Neuronal stem cell (in vitro differentiated cells): ENCODE measurements at regions not wholly inside any gene's neighbourhood (a gene's known extent, or its start where the extent isn't known, plus 50 kb on each side); places are given as distances from the start of the nearest gene placed in this dataset.

ENCODE experiments used
- DNase-seq: peaks from one replicate; pipeline ENCODE4 v3.0.0-alpha.2; 2013; ENCODE audit warnings: low spot score
- H2AFZ ChIP-seq: one replicate; pipeline ENCODE4 v1.6.1; 2013; ENCODE audit warnings: mild to moderate bottlenecking, low read length, inconsistent platforms
- H2AK5ac ChIP-seq: 2 replicates; pipeline ENCODE4 v1.6.1; 2013; ENCODE audit warnings: low read depth, mild to moderate bottlenecking, inconsistent platforms, low read length, moderate library complexity, mixed read lengths
- H2BK120ac ChIP-seq: 2 replicates; pipeline ENCODE4 v1.6.1; 2013; ENCODE audit warnings: low read depth, mild to moderate bottlenecking, inconsistent platforms, low read length, moderate library complexity, mixed read lengths
- H2BK12ac ChIP-seq: one replicate; pipeline ENCODE4 v1.6.1; 2013; ENCODE audit warnings: low read length, inconsistent platforms
- H2BK15ac ChIP-seq: 2 replicates; pipeline ENCODE4 v1.6.1; 2013; ENCODE audit warnings: mild to moderate bottlenecking, low read length, inconsistent platforms, mixed read lengths
- H2BK5ac ChIP-seq: one replicate; pipeline ENCODE4 v1.6.1; 2013; ENCODE audit warnings: inconsistent platforms, mild to moderate bottlenecking, low read length, moderate library complexity
- H3K14ac ChIP-seq: one replicate; pipeline ENCODE4 v1.6.1; 2013; ENCODE audit warnings: low read length, inconsistent platforms
- H3K18ac ChIP-seq: 2 replicates; pipeline ENCODE4 v1.6.1; 2013; ENCODE audit warnings: low read length, inconsistent platforms
- H3K23ac ChIP-seq: 2 replicates; pipeline ENCODE4 v1.6.1; 2013; ENCODE audit warnings: low read depth, mild to moderate bottlenecking, mixed read lengths, low read length, inconsistent platforms; ENCODE audit not compliant: poor library complexity
- H3K27ac ChIP-seq: replicated peaks from 3 replicates; pipeline ENCODE4 v1.5.1; 2013; ENCODE audit warnings: low read length, inconsistent platforms
- H3K27me3 ChIP-seq, 3 experiments: 2 replicates each; pipeline ENCODE4 v1.6.1; 2013; ENCODE audit warnings: low read length in 3 of 3, mild to moderate bottlenecking in 2 of 3, inconsistent platforms in 1 of 3, low read depth in 1 of 3, mixed read lengths in 1 of 3, moderate library complexity in 1 of 3; ENCODE audit not compliant: control insufficient read depth in 3 of 3, insufficient read depth in 3 of 3
- H3K36me3 ChIP-seq, 2 donors: replicated peaks in 1 of 2; 2 replicates each; pipeline ENCODE4 v1.6.1; 2013; ENCODE audit warnings: low read length in 2 of 2; ENCODE audit not compliant: control insufficient read depth in 2 of 2, insufficient read depth in 2 of 2
- H3K4ac ChIP-seq: 2 replicates; pipeline ENCODE4 v1.6.1; 2013; ENCODE audit warnings: inconsistent platforms, mild to moderate bottlenecking, low read length, moderate library complexity
- H3K4me1 ChIP-seq, 2 donors: 1 replicate in 1 of 2; 2 replicates in 1 of 2; pipeline ENCODE4 v1.6.1; 2013; ENCODE audit warnings: low read length in 2 of 2, low read depth in 1 of 2; ENCODE audit not compliant: control insufficient read depth in 2 of 2, insufficient read depth in 1 of 2
- H3K4me2 ChIP-seq: one replicate; pipeline ENCODE4 v1.6.1; 2013; ENCODE audit warnings: mild to moderate bottlenecking, low read length, inconsistent platforms; ENCODE audit not compliant: insufficient read depth, poor library complexity, severe bottlenecking
- H3K4me3 ChIP-seq, 2 donors: 2 replicates each; pipeline ENCODE4 v1.5.1; 2013; ENCODE audit warnings: low read length in 2 of 2, mild to moderate bottlenecking in 2 of 2, inconsistent platforms in 1 of 2, moderate library complexity in 1 of 2
- H3K79me1 ChIP-seq: one replicate; pipeline ENCODE4 v1.6.1; 2013; ENCODE audit warnings: low read depth, mild to moderate bottlenecking, inconsistent platforms, low read length, moderate library complexity
- H3K9ac ChIP-seq: one replicate; pipeline ENCODE4 v1.6.1; 2013; ENCODE audit warnings: mild to moderate bottlenecking, low read depth, low read length, inconsistent platforms; ENCODE audit not compliant: poor library complexity
- H3K9me3 ChIP-seq, 2 donors: replicated peaks in 1 of 2; 2 replicates each; pipeline versions ENCODE3 to v1.6.1; 2013; ENCODE audit warnings: low read length in 2 of 2, mild to moderate bottlenecking in 2 of 2, inconsistent platforms in 1 of 2, low read depth in 1 of 2, mixed read lengths in 1 of 2, moderate library complexity in 1 of 2; ENCODE audit not compliant: control insufficient read depth in 2 of 2, insufficient read depth in 1 of 2
- H4K8ac ChIP-seq: one replicate; pipeline ENCODE4 v1.6.1; 2013; ENCODE audit warnings: low read depth, mild to moderate bottlenecking, inconsistent platforms, low read length, moderate library complexity
- H4K91ac ChIP-seq: one replicate; pipeline ENCODE4 v1.6.1; 2013; ENCODE audit warnings: low read length, low read depth, mild to moderate bottlenecking, inconsistent platforms; ENCODE audit not compliant: poor library complexity
- WGBS, 2 donors: extraction: QIAGEN DNeasy Blood & Tissue Kit; methylation state at CpG; one replicate each; pipeline ENCODE4 v1.1.7; 2013; ENCODE audit warnings: missing lambda C conversion rate in 2 of 2, mixed read lengths in 1 of 2; ENCODE audit not compliant: insufficient read length in 2 of 2, insufficient replicate concordance in 1 of 2; ENCODE audit errors: extremely low coverage in 2 of 2; 5-methylcytosine and 5-hydroxymethylcytosine counted together

DNA sequence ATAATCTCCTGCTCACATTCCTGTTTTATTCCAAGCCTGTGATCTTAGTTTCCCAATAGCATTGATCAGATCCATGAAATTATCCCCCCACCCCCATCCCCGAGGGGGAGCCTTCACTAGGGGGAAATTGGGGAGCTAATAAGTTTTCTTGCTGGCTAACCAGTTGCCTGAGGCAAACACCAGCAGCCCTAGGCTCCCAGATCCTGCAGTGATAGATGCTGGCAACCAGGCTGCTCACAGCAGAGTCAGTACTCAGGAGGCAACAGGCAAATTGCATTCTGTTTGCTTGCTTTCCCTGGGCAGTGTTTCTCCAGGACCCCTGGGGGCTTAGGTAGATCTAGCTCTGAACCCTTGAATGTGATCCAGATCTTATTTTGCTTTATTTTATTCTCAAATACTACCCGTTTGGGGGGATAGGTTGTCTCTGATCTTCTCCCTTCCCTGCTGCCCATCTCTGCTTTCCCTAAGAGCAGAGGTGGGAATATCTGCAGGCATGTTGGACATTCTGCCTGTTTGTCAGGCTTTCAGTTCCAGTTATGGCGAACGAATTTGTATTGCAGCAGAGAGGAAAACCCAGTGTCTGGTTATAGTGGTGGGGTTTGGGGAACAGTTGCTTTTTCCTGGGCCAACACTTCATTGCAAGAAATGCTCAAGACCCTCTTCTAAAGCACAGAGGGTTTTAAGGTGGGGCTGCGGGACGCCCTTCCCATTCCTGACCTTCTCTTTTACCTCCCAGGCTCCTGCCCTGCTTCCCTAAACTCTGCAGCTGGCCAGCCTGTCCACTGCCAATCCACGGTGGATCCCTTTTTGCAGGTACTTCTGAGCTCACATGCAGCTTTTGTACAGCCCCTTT lies 289.8 kb upstream of the PLXNA2 start:
- H3K18ac ChIP-seq = no peak overlapping the region
- H3K27me3 ChIP-seq = peaks cover 0 to 5% (median 0%) of the 10 kb centered on the region in 3 experiments
- no peak overlapping the region for H4K91ac ChIP-seq
- no CpG with 5 or more reads among the region's 7 CpGs for WGBS, 2 donors
- peaks cover 3 to 8% of the 10 kb centered on the region in 2 donors for H3K4me1 ChIP-seq
- H3K9ac ChIP-seq = no peak overlapping the region
- no peaks in the 10 kb centered on the region for H3K9me3 ChIP-seq
- no peak overlapping the region for H4K8ac ChIP-seq
- H2AFZ ChIP-seq = no peak overlapping the region
- H3K79me1 ChIP-seq = no peaks in the 10 kb centered on the region
- no peak overlapping the region for H3K23ac ChIP-seq
- H3K4me3 ChIP-seq = no peak overlapping the region
- H2BK15ac ChIP-seq = no peak overlapping the region
- H3K4ac ChIP-seq = no peak overlapping the region
- no peak overlapping the region for H2BK12ac ChIP-seq
- H2BK120ac ChIP-seq = no peak overlapping the region
- H3K36me3 ChIP-seq = no peaks in the 10 kb centered on the region
- H3K14ac ChIP-seq = no peak overlapping the region
- H2AK5ac ChIP-seq = no peak overlapping the region
- no peak overlapping the region for H3K4me2 ChIP-seq
- H3K27ac ChIP-seq = no peak overlapping the region
- H2BK5ac ChIP-seq = no peak overlapping the region
- no peak for DNase-seq

DNA sequence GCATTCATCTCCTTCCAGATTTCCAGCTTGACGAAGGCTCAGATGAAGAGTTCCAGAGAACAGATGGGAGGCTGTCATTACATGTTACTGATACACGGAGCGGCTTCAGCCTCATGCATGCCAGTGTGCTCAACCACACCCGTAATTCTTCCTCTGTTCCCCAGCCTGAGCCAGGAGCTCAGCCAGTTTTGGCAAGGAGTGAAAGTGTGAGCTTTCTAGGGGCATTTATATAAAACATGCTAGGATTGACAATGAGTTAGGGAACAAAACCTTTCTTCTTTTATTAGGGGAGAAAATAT lies 290.4 kb upstream of the PLXNA2 start:
- Histone ChIP-seq H3K9me3 (no peaks in the 10 kb centered on the region), H3K27me3 (peaks cover 0 to 5% (median 0%) of the 10 kb centered on the region in 3 experiments), H3K4me1 (peaks cover 3 to 8% of the 10 kb centered on the region in 2 donors), H3K4me3 (no peak overlapping the region), H2AFZ (no peak overlapping the region), H2BK15ac (no peak overlapping the region), H3K9ac (no peak overlapping the region), H4K91ac (no peak overlapping the region), H2BK12ac (no peak overlapping the region), H2BK5ac (no peak overlapping the region), H3K79me1 (no peaks in the 10 kb centered on the region), H2BK120ac (no peak overlapping the region), H3K4ac (no peak overlapping the region), H3K36me3 (no peaks in the 10 kb centered on the region), H4K8ac (no peak overlapping the region), H3K4me2 (no peak overlapping the region), H3K27ac (no peak overlapping the region), H3K18ac (no peak overlapping the region), H3K23ac (no peak overlapping the region), H2AK5ac (no peak overlapping the region), H3K14ac (no peak overlapping the region)
- DNase-seq = no peak
- WGBS, 2 donors = no CpG with 5 or more reads among the region's 4 CpGs

DNA sequence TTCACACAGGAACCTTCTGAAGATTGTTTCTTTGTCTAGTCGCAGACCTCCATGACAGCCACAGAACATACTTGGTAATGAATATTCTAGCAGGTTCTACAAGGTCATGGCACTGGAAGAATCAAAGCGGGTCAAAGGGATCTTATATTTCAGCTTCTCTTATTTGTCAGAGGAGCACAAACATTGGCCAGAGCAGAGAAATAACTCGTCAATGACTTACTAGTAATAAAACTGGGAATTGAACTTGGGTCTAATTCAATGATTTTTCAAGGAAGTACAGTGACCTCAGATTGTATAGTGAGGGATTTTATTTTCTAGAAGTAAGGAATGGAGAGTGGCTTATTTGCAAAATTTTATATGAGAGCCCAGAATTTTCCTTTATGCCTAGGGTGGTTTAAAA lies 290.8 kb upstream of the PLXNA2 start:
- peaks cover 3 to 8% of the 10 kb centered on the region in 2 donors for H3K4me1 ChIP-seq
- H3K18ac ChIP-seq = no peak overlapping the region
- H2BK15ac ChIP-seq = no peak overlapping the region
- H3K27me3 ChIP-seq = peaks cover 0 to 5% (median 0%) of the 10 kb centered on the region in 3 experiments
- H2BK12ac ChIP-seq = no peak overlapping the region
- no peak overlapping the region for H3K4ac ChIP-seq
- H3K4me3 ChIP-seq = no peak overlapping the region
- no peak overlapping the region for H2AFZ ChIP-seq
- DNase-seq = no peak
- H3K36me3 ChIP-seq = no peaks in the 10 kb centered on the region
- no peaks in the 10 kb centered on the region for H3K79me1 ChIP-seq
- no CpG with 5 or more reads among the region's 3 CpGs for WGBS, 2 donors
- no peak overlapping the region for H3K27ac ChIP-seq
- H3K9ac ChIP-seq = no peak overlapping the region
- H4K91ac ChIP-seq = no peak overlapping the region
- H2AK5ac ChIP-seq = no peak overlapping the region
- no peaks in the 10 kb centered on the region for H3K9me3 ChIP-seq
- H4K8ac ChIP-seq = no peak overlapping the region
- no peak overlapping the region for H3K4me2 ChIP-seq
- no peak overlapping the region for H3K14ac ChIP-seq
- H3K23ac ChIP-seq = no peak overlapping the region
- no peak overlapping the region for H2BK5ac ChIP-seq
- no peak overlapping the region for H2BK120ac ChIP-seq

DNA sequence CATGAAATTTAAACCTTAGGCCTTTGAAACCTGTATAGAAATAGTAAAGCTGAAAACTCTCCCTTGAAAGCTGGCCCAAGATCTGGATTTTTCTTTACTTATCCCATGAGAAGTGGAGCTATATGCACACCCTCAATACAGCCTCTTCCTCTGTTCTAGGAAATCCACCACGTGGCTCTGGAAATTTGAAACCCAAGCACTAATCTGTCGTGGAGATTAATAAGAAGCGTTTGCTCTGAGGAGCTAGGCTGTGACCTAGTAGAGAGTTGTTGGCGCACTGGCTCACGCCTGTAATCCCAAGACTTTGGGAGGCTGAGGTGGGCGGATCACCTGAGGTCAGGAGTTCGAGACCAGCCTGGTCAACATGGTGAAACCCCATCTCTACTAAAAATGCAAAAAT lies 291.3 kb upstream of the PLXNA2 start:
- no peak overlapping the region for H3K27ac ChIP-seq
- H4K91ac ChIP-seq = no peak overlapping the region
- no peak overlapping the region for H2BK5ac ChIP-seq
- H3K27me3 ChIP-seq = peaks cover 0 to 5% (median 0%) of the 10 kb centered on the region in 3 experiments
- no peaks in the 10 kb centered on the region for H3K9me3 ChIP-seq
- no peak overlapping the region for H4K8ac ChIP-seq
- peaks cover 3 to 8% of the 10 kb centered on the region in 2 donors for H3K4me1 ChIP-seq
- H2BK12ac ChIP-seq = no peak overlapping the region
- H3K14ac ChIP-seq = no peak overlapping the region
- H3K79me1 ChIP-seq = no peaks in the 10 kb centered on the region
- no peak for DNase-seq
- H2AK5ac ChIP-seq = no peak overlapping the region
- no peak overlapping the region for H2AFZ ChIP-seq
- no peaks in the 10 kb centered on the region for H3K36me3 ChIP-seq
- WGBS, 2 donors = no CpG with 5 or more reads among the region's 7 CpGs
- H3K9ac ChIP-seq = no peak overlapping the region
- no peak overlapping the region for H3K18ac ChIP-seq
- no peak overlapping the region for H3K4me3 ChIP-seq
- no peak overlapping the region for H2BK15ac ChIP-seq
- H2BK120ac ChIP-seq = no peak overlapping the region
- no peak overlapping the region for H3K4ac ChIP-seq
- no peak overlapping the region for H3K23ac ChIP-seq
- no peak overlapping the region for H3K4me2 ChIP-seq
